NCI-H128 (cell line): ENCODE measurements at regions not wholly inside any gene's neighbourhood (a gene's known extent, or its start where the extent isn't known, plus 50 kb on each side); places are given as distances from the start of the nearest gene placed in this dataset.

Experiments used
- DNase-seq: peaks from one replicate; lab custom pipeline; 2025; ENCODE audit not compliant: unreplicated experiment; lab: John Stamatoyannopoulos, UW

- DNase-seq = no peak
Observed at GRCh38 chr7:25965405-25966123, 186.4 kb upstream of the NFE2L3 start.

- no peak for DNase-seq
Observed at GRCh38 chr7:25966469-25966868, 185.5 kb upstream of the NFE2L3 start.

GRCh38 chr7:25967278-25968204, 184.5 kb upstream of the NFE2L3 start:
- DNase-seq = no peak

- no peak for DNase-seq
Observed at GRCh38 chr7:25968205-25968993, 183.6 kb upstream of the NFE2L3 start.

- DNase-seq = no peak
Observed at GRCh38 chr7:25970356-25970755, 181.6 kb upstream of the NFE2L3 start.

GRCh38 chr7:25970911-25971310, 181.1 kb upstream of the NFE2L3 start:
- DNase-seq = no peak

GRCh38 chr7:25976630-25977029, 175.4 kb upstream of the NFE2L3 start:
- no peak for DNase-seq

- no peak for DNase-seq
Observed at GRCh38 chr7:25978466-25978865, 173.5 kb upstream of the NFE2L3 start.

GRCh38 chr7:25979605-25980004, 172.4 kb upstream of the NFE2L3 start:
- DNase-seq = no peak

GRCh38 chr7:25982684-25983083, 169.3 kb upstream of the NFE2L3 start:
- no peak for DNase-seq

GRCh38 chr7:25985196-25985595, 166.8 kb upstream of the NFE2L3 start:
- no peak for DNase-seq

GRCh38 chr7:25988640-25989039, 163.4 kb upstream of the NFE2L3 start:
- DNase-seq = no peak

- no peak for DNase-seq
Observed at GRCh38 chr7:25989140-25989705, 162.8 kb upstream of the NFE2L3 start.

GRCh38 chr7:25994433-25994994, 157.5 kb upstream of the NFE2L3 start:
- DNase-seq = no peak

GRCh38 chr7:25995216-25995615, 156.8 kb upstream of the NFE2L3 start:
- no peak for DNase-seq

- DNase-seq = no peak
Observed at GRCh38 chr7:25996006-25996408, 156.0 kb upstream of the NFE2L3 start.

GRCh38 chr7:25998499-25998898, 153.5 kb upstream of the NFE2L3 start:
- DNase-seq = no peak

GRCh38 chr7:26000841-26001240, 151.2 kb upstream of the NFE2L3 start:
- DNase-seq = no peak

- no peak for DNase-seq
Observed at GRCh38 chr7:26001662-26002244, 150.2 kb upstream of the NFE2L3 start.

GRCh38 chr7:26005683-26006410, 146.2 kb upstream of the NFE2L3 start:
- DNase-seq = no peak
